Renal pelvis (tissue), 1 donor: ENCODE measurements at regions not wholly inside any gene's neighbourhood (a gene's known extent, or its start where the extent isn't known, plus 50 kb on each side); places are given as distances from the start of the nearest gene placed in this dataset.

ENCODE experiments used
- DNase-seq: peaks from one replicate; pipeline ENCODE4 v3.0.0-alpha.2; 2013

DNA sequence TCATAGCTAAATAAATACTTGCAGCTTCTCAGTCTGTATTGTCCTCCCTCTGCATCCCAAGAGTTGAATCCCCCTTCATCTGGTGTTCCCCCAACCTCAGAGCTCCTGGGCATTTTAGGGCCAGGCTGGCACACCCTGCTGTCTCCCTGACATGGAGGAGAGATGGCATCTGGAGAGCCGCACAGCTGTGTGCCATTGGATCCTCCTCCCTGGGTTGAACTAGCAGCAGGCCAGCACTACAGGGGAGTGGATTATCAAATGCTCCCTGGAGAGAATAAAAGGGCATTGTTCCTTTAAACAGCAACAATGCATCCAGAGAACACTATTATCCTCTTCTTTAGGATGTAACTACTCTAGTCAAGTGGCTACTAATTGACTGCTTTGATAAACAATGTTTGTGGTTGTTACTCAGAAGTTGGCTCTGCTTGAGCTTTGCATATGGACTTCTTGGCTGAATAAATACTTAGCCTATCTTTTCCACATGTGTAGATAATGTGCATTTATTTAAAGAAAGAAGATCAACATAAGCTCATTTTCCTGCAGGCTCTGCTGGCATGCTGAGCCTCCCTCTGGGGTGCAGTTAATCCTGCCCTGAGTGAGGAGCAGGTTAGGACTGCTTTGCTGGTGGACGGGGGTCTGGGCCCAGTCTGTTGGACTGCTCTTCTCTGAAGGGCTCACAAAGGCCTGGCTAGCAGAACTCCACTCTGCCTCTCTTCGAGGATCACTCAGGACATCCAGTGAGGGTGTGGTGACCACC, 897.2 kb downstream of the TBC1D22A start:
- no peak for DNase-seq

DNA sequence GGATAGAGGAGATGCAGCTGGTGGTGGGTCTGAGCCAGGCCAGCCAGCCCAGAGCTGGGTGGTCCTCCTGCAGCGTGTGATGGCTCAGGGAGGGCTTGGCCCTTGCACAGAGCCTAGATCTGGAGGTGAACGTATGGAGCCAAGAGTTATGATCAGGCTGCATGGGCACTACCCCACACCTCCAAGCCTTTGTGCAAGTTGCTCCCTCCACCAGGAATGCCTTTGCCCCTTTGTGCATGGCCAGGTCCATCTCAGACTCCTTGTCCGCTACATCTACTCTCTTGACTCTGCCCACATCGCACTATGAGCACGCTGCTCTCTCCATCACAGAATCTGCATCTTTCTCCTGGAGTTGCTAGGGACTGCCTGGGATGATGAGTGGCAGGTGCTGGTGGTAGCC, 895.7 kb downstream of the TBC1D22A start:
- DNase-seq: no peak

GRCh38 chr22:47657224-47657623, 894.8 kb downstream of the TBC1D22A start:
- no peak for DNase-seq

- no peak for DNase-seq
These were observed 894.4 kb downstream of the TBC1D22A start for GRCh38 chr22:47656806-47657205.

- no peak for DNase-seq
These were observed 893.5 kb downstream of the TBC1D22A start for GRCh38 chr22:47655930-47656329.

GRCh38 chr22:47654922-47655491, 892.6 kb downstream of the TBC1D22A start:
- no peak for DNase-seq

GRCh38 chr22:47653921-47654320, 891.5 kb downstream of the TBC1D22A start:
- no peak for DNase-seq

DNA sequence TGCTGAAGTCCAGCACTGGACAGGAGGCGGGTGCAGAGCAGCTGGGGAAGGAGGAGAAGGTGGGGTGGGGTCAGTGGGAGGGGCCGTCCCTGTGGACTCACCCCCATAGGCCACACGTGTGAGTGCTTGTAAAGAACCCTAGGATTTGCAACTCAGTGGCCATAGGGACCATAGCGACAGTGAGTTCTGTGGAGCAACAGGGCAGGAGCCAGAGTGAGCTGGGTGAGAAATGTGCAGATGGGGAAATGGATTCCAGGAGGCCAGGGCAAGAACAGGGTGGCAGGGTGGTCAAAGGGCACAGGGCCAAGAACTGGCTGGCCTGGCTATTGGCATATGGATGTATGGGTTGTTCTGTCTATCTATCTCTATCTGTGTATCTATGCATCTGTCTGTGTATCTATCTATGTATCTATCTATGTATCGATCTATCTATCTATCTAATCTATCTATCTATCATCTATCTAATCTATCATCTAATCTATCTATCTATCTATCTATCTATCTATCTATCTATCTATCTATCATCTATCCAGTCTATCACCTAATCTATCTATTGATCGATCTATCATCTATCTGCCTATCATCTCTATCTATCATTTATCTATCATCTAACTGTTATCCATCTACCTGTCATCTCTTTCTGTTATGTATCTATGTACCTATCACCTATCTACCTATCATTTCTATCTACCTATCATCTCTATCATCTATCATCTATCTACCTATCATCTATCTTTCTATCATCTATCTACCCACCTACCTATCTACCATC, 889.0 kb downstream of the TBC1D22A start:
- DNase-seq: no peak

DNA sequence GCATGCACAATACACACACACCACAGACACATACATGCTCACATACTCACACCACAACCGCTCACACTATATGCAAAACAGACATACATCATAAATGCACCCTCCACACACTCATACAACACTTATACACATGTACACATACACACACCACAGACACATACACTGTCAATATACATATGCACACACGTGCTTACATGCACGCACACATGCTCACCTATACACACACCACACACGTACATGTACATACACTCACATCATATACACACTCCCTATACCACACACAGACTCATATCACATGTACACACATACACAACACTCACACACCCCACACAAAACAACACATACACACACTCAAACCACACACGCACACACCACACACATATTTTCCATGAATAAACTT, 885.3 kb downstream of the TBC1D22A start:
- no peak for DNase-seq

- no peak for DNase-seq
These were observed 884.7 kb downstream of the TBC1D22A start for GRCh38 chr22:47647181-47647580.

- DNase-seq: no peak
These were observed 883.5 kb downstream of the TBC1D22A start for GRCh38 chr22:47645923-47646322.

DNA sequence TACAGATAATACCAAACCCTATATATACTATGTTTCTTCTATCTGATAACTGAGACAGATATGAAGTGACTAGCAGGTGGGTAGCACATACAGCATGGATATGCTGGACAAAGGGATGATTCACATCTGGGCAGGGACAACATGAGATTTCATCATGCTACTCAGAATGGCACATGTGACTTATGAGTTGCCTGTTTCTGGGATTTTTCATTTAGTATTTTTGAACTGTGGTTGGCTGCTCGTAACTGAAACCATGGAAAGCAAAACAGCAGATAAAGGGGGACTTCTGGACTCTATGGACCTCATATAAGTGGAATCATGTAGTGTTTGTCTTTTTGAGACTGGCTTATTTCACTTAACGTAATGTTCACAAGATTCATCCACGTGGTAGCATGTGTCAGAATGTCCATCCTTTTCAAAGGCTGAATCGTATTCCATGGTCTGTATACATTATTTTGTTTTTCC, 883.0 kb downstream of the TBC1D22A start:
- no peak for DNase-seq

GRCh38 chr22:47634347-47634746, 871.9 kb downstream of the TBC1D22A start:
- DNase-seq: peak; percentile 30

DNA sequence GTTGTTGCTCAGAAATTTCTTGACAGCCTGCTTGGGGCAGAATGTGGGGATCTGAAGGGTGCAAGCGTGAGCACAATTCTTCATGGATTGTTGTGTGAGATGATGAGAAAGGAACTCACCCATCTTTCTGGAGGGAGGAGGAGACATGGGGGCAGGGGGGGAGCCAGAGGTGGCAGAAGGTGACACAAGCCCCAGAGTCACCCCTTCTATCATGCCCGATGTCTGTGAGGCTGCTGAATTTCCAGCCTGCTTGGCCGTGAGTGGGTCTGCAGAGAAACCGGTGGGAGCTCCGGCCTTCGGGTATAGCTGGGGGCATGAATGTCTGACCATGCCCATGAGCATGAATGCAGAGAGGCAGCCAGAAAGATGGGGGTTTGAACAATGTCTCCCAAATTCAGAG, 870.7 kb downstream of the TBC1D22A start:
- no peak for DNase-seq

DNA sequence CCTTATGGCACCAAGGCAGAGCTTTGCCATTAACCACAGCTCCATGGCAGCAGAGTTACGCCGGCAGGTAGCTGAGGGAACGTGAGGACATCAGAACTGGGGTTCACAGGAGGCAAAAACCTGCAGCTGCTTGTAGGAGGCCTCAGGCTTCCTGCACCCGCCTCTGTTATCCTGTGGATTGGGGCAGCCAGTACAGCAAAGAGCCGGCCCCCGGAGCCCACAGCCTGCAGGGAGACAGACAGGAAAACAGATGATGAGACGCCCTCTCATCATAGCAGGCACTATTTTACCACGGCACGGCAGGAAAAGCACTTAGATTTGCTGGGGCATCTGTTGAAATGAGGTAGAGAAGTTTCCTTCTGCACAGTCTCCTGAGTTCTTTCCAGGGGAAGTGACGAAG, 870.3 kb downstream of the TBC1D22A start:
- DNase-seq: no peak

DNA sequence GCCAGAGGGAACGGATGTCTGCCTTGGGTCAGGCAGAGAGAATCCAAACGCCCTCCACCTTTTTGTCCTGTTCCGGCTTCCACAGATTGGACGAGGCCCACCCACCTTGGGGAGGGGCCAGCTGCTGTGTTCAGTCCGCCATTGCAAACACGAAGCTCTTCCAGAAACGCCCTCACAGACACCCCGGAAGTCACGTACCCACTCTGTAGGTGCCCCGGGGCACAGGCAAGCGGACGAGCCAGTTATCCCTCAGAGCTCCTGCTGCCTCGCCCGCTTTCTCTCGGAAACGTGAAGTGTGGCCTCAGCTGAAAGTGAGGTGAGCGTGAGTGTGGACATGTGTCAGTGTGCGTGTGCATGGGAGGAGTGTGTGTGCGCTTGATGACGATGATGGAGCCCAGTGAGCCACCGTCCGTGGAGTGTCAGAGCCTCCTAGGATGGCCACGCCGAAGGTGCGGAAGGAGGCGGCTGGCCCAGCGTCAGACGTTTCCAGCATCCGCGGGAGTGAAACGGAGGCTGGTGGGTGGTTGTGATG, 869.2 kb downstream of the TBC1D22A start:
- DNase-seq: no peak

- no peak for DNase-seq
These were observed 868.5 kb downstream of the TBC1D22A start for GRCh38 chr22:47630741-47631534.

DNA sequence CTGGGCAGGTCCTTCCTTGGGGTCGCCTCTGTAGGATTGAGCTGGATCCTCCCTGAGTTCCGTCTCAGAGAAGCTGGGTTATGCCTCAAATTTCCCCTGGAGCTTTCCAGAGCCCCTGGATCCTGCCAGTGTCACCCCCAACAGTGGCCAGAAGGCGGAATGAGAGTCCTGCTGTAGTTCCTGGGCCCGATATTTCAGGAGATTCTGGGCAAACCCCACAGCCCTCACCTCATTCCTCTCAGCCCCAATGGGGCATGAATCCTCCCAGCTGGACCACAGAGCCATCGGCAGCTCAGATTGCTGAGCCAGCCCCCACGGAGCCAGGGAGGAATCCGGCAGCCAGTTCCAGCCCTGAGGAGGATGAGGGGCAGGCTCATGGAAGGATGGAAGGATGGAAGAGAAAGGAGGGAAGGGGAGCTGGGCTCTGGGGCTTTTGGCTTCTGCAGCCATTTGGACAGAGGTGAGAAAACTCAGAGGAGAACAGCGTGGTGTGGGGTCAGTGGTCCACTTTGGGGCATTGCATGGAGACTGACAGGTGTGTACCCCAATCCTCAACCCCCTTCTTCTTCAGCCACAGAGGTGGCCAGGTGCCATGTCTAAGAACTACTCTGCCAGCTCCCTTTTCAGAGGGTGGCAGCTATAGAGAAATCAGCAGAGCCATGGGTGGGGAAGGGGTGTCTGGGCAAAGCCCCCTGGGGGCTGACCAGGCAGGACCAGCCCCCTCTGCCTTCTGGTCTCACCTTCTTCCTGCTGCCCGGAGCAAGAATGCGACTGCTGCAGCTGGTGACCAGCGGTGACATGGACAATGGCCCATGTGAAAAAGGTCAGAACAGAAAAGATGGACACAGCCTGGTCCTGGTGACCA, 867.6 kb downstream of the TBC1D22A start:
- DNase-seq: no peak

DNA sequence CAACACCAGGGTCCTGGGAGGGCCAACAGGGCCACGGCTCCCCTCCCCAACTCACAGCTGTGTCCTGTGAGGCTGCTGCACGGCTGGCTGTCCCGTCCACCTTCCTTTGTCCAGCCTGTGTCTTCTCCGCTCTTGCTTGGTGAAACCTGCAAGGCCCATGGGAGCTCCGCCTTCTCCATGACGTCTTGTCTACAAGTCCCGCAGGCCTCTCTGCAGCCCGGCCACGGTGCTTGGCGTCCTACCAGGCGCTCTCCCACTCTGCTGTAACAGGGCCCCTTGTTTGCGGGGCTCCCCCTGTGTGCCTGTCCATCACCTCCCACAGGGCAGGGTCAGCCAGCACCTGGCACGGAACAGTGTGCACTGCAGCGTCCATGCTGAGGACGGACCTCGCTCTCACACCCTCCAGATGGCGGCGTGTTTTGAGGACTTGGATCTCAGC, 866.8 kb downstream of the TBC1D22A start:
- DNase-seq: peak; percentile 37

GRCh38 chr22:47628477-47629272, 866.2 kb downstream of the TBC1D22A start:
- no peak for DNase-seq
